Astrocyte of the spinal cord (primary cell): ENCODE measurements at regions not wholly inside any gene's neighbourhood (a gene's known extent, or its start where the extent isn't known, plus 50 kb on each side); places are given as distances from the start of the nearest gene placed in this dataset.
"Not testable (repeated sequence)": the region's sequence is repeated elsewhere in the genome, so short reads cannot be mapped to it uniquely, and the experiment has no call there.

Experiments used
- DNase-seq: peaks from one replicate; pipeline ENCODE4 v3.0.0; 2011; ENCODE audit warnings: low read depth, low spot score
- H3K4me3 ChIP-seq: 2 replicates; pipeline ENCODE4 v1.5.1; 2011; ENCODE audit warnings: low read depth, mild to moderate bottlenecking, low read length, moderate library complexity
- in situ Hi-C: cut with HindIII; loops from 2 replicates; pipeline ENCODE4 v1.10.0; 2017; ENCODE audit warnings: low sequenced_read_pairs
- TF ChIP-seq, protein P1 (sequence below): IDR thresholded peaks from 2 replicates; pipeline ENCODE4 v1.5.1; 2012; ENCODE audit warnings: low read depth, mild to moderate bottlenecking, low read length, inconsistent platforms

DNA sequence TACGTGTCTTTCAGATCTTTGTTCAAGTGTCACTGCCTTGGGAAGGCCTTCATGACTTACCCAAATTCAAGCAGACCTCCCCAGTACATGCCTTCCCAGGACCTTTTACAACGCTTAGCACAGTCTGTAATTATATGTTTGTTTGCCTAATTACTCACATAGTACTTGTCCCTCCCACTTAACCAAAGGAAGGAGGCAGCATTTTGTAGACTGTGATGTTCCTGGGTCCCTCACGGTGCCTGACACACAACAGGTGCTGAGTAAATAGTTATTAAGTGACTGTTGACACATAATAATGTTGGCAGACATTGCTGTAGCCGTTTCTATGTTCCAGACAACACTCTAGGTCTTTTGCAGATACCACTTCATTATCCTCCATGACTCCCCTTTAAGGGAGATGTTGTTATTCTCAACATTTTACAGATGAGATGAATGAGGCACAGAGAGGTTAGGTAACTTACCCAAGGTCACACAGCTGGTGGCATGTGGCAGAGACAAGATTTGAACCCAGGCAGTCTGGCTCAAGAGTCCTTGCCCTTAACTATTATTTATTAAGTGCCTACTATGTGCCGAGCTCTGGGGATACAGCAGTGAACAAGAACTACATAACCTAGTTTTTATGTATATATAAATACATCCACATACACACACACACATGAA lies 130.7 kb downstream of the PHETA1 start:
- no peak for DNase-seq
- H3K4me3 ChIP-seq, result no peak overlapping the region
- in situ Hi-C loops, result no loop called here
- TF ChIP-seq, protein P1, sequence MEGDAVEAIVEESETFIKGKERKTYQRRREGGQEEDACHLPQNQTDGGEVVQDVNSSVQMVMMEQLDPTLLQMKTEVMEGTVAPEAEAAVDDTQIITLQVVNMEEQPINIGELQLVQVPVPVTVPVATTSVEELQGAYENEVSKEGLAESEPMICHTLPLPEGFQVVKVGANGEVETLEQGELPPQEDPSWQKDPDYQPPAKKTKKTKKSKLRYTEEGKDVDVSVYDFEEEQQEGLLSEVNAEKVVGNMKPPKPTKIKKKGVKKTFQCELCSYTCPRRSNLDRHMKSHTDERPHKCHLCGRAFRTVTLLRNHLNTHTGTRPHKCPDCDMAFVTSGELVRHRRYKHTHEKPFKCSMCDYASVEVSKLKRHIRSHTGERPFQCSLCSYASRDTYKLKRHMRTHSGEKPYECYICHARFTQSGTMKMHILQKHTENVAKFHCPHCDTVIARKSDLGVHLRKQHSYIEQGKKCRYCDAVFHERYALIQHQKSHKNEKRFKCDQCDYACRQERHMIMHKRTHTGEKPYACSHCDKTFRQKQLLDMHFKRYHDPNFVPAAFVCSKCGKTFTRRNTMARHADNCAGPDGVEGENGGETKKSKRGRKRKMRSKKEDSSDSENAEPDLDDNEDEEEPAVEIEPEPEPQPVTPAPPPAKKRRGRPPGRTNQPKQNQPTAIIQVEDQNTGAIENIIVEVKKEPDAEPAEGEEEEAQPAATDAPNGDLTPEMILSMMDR, result no peak

GRCh38 chr12:111234491-111234890 lies 134.4 kb downstream of the PHETA1 start:
- not testable (repeated sequence) for DNase-seq, H3K4me3 ChIP-seq

GRCh38 chr12:111233786-111234185 lies 135.1 kb downstream of the PHETA1 start:
- TF ChIP-seq, protein P1, result no peak
- H3K4me3 ChIP-seq, result no peak overlapping the region
- no peak for DNase-seq
- in situ Hi-C loops, result no loop called here

More at GRCh38 chr12:111234491-111234890, 134.4 kb downstream of the PHETA1 start:
- in situ Hi-C loops, result not testable (repeated sequence)

DNA sequence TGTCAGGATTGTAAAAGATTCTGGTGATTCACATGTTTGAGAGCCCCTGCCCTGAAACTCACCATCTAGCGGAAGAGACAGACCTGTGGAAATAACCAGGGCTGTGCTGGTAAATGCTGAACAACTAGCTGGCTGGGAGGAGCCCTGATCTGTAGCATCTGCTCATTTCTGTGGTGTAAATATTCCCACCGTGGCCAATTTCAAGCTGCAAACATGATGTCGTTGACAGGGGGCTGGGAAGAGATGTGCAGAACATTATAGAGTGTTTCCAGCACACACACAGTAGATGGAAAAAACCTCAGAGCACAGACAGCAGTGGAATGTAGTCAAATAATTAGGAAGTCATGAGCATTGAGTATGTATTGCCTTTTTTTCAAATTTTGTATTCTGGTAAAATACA lies 138.2 kb downstream of the PHETA1 start:
- in situ Hi-C loops, result no loop called here
- no peak for DNase-seq
- no peak overlapping the region for H3K4me3 ChIP-seq
- TF ChIP-seq, protein P1, result no peak

DNA sequence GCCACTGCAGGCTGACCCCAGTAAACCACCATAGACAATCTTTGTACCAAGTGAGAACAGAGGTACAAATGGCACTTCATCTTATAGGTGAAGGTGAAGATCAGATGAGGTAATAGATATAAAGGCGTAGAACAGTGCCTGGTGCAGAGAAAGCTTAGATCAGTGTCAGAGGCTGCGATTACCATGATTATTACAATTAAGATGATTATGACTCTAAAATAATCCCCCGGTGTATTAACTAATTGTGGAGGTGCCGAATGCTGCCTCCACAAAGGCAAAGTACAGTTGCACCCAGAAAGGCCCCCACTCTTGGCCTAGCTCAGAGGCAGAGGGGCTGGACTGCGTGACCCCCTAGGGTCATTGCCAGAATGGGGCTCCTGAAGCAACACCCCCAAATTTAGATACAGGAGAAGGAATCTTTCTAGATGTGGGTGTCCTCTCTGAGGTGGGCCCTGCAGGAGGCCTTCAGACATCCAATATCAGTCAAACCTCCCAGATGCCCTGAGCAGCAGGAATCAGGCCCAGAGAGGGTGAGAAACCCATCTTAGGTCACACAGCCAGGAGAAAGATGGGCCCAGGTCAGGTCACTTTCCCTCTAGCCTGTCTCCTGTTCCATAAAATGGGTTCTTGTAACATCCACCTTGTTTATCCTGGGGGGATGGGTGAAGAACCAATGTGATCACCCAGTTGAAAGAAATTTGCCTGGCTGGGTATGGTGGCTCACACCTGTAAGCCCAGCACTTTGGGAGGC lies 139.8 kb downstream of the PHETA1 start:
- TF ChIP-seq, protein P1, result no peak
- no peak for DNase-seq
- H3K4me3 ChIP-seq, result no peak overlapping the region
- in situ Hi-C loops, result no loop called here

GRCh38 chr12:111227476-111228420 lies 141.1 kb downstream of the PHETA1 start:
- H3K4me3 ChIP-seq, result no peak overlapping the region
- in situ Hi-C loops, result no loop called here
- DNase-seq, result no peak
- TF ChIP-seq, protein P1, result no peak
